AG08395 (cell line): ENCODE measurements at regions not wholly inside any gene's neighbourhood (a gene's known extent, or its start where the extent isn't known, plus 50 kb on each side); places are given as distances from the start of the nearest gene placed in this dataset.

ENCODE experiments used
- DNase-seq: peaks from one replicate; pipeline ENCODE4 v3.0.0; 2012; ENCODE audit warnings: mixed read lengths, low spot score

DNA sequence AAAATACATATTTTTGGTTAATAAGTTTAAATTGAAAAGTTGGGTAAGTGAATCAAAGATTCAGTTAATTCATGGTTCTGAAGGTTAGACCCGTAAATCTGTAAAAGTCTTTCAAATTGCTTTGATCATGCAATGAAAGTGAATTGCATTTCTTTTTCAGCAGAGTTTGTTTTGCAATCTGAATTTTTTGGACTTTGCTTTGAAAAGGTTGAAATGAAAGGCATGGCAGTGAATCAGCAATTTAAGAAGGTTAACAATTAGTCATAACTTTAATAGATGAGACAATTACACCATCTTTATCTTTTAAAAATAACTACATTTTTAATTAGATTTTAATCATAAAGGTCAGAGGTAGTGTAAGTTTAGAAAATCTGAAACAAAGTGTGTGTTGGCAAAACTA lies 310.9 kb upstream of the KCNJ16 start:
- DNase-seq = no peak

DNA sequence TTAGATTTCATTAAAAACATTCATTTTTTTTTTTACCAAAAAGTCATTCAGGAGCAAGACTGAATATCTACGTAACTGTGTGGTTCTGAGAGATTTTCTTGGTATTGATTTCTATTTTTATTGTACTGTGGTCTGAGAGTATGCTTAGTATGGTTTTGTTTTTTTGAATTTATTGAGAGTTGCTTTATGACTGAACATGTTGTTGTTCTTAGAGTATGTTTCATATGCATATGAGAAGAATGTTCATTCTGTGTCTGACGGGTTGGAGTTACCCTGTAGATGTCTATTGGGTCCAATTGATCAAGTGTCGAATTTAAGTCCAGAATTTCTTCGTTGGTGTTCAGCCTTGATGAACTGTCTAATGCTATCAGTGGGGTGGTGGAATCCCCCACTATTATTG lies 306.0 kb upstream of the KCNJ16 start:
- DNase-seq = no peak

DNA sequence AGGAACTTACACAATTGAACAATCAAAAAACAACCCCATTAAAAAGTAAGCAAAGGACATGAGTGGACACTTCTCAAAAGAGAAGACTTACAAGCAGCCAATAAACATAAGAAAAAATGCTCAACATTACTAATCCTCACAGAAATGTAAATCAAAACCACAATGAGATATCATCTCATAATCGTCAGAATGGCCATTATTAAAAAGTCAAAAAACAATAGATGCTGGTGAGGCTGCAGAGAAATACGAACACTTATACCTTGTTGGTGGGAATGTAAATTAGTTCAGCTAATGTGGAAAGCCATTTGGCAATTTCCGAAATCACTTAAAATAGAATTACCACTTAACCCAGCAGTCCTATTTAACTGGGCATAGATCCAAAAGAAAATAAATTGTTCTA lies 301.9 kb upstream of the KCNJ16 start:
- DNase-seq = no peak

DNA sequence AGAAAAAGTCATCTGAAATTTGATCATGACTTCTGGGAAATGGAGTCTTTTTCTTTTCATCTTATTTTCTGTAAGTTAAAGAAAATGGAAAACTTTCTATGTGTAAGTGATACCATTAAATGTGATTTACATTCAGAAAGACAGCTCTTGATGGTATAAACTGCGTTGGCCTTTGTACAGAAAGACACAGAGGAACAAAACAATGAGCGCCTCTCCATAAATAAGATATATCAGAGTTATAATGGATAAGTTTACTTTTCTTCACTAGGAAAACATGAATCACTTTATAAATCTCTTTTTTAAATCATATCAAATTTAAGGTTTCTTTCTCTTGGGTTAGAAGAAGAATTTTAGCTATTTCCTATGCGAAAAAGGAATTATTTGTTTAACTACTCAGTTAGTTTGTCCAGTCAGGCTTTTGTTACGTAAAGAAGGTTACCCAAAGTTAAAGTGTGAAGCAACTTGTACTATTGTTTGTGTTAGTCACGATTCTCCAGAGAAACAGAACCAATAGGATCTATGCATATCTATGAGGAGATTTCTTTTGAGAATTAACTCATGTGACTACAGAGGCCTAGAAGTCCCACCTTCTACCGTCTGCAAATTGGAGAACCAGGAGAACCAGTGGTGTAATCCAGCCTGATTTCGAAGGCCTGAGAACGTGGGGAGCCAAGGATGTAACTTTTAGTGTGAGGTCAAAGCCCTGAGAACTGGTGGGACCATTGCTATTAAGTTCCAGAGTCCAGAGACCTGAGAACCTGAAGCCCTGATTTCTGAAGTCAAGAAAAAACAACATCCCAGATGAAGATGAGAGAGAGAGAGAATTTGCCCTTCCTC lies 295.4 kb upstream of the KCNJ16 start:
- DNase-seq = no peak

DNA sequence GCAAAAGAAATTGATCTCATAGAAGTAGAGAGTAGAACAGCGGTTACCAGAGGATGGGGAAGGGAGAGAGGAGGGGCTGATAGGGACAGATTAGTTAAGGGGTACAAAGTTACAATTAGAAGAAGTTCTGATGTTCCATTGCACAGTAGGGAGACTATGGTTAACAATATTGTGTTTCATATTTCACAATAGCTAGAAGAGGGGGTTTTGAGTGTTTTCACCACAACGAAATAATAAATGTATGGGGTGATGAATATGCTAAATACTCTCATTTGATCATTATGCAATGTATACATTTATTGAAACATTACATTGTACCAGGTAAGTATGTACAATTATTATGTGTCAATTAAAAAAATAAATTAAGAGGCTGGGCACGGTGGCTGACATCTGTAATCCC lies 291.2 kb upstream of the KCNJ16 start:
- no peak for DNase-seq

DNA sequence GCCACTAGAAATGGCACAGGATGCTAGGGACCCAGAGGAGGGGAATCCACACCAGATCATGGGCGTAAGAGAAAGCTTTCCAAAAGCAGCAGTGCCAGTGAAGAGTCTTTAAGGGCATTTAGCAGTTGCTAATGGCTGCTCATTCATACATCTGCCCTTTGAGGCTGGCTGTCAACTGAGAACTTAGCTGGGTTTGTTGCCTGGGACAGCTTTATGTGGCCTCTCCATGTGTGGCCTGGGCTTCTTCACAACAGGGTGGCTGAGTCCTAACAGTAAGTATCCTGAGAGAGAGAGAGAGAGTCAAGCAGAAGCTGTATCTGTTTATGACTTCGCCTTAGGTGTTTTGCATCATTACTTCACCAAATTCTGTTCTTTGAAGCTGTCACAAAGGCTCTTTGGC lies 286.1 kb upstream of the KCNJ16 start:
- DNase-seq = no peak

DNA sequence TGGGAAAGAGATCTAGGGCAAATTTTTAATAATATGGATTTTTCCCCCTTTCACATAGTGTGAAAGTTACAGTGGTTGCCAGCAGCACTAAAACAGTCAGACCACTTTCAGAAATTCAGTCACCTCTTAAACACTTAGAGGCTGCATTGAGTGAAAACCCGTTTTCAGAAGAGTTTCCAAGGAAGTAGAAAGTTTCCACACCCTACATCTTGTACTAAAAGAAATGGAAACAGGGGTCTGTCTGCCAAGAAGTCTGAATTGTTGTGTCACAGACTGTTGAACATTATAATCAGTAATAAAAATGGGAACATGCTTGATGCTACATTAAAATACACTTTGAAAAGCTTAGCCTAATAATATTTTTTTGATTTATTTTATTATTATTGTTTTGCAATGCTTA lies 278.9 kb upstream of the KCNJ16 start:
- no peak for DNase-seq

DNA sequence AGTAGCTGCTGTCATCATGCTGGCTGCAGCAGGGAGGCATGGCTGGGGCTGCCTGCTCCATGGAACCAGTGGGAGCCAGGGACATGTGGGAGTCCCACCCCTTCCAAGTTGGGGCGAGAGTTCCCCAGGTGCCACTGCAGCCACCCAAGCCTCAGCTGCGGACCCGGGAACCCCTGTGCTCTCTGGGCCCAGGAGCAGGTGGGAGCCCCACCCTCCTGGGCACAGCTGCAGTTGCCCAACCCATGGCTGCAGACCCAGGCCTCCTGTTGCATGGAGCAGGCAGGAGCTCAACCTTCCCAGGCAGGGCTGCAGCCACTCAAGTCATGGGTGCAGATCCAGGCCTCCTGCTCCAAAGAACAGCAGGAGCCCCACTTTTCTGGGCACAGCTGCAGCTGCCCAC lies 274.2 kb upstream of the KCNJ16 start:
- no peak for DNase-seq

DNA sequence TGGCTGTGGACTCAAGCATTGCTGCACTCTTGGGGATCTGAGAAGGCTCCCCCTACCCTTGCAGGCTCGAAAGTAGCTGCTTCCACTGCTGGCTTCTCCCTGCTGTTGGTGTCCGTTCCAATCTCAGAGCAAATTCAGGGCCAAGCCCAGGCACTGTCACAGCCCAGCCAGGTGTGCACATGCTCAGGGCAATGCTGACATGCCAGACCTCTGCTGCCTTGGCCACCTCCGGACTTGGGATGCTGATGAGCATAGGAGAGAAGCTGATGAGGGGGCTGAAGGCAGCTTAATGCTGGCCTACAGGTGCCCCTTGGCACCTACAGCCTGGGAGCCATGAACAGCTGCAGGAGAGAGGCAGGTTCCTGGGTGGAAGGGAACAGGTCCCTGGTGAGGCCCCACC lies 273.7 kb upstream of the KCNJ16 start:
- DNase-seq = no peak

DNA sequence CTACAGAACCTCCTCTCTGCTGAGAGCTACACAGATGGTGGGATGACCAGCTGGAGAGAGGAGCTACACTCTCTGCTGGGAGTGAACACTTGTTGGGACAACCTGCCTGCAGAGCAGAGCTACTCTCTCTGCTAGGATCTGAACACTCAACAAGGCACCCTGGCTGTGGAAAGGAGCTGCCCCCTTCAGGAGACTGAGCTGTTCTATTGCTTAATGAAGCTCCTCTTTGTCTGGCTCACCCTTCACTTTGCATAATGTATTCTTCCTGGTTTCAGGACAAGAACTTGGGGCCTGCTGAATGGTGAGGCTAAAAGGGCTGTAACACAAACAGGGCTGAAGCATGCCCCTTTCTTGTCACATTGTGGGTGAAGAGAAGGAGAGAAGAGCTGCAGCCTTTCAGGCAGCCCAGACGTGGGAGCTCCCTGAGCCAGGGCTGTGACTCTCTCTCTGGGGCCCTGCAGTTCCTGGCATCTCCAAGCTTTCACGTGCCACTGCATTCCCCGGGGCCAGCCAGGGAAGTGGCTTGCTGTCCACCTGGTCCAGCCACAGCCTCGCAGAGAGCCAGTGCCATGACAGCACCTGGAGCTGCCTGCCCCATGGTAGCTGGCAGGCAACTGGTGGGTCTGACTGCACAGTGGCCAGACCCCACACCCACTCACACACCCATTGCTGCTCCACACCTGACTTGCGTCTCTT lies 272.8 kb upstream of the KCNJ16 start:
- no peak for DNase-seq

DNA sequence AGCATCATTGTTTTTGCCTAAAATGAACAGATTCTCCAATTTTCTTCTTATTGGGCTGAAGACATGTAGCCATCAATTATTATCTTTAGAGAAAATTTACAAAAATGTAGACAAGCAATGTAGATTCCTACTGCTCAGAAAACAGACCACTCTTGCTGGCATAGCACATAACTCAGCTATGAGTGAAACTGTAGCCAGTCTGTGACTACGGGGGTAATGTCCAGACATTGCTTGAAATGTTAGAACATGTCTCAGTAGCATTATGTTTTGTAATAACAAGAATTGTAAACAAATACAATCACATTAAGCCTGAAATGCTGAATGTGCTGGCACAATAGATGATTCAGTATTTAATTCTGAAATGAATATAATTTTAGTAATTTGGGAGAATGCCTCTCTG lies 265.7 kb upstream of the KCNJ16 start:
- no peak for DNase-seq

DNA sequence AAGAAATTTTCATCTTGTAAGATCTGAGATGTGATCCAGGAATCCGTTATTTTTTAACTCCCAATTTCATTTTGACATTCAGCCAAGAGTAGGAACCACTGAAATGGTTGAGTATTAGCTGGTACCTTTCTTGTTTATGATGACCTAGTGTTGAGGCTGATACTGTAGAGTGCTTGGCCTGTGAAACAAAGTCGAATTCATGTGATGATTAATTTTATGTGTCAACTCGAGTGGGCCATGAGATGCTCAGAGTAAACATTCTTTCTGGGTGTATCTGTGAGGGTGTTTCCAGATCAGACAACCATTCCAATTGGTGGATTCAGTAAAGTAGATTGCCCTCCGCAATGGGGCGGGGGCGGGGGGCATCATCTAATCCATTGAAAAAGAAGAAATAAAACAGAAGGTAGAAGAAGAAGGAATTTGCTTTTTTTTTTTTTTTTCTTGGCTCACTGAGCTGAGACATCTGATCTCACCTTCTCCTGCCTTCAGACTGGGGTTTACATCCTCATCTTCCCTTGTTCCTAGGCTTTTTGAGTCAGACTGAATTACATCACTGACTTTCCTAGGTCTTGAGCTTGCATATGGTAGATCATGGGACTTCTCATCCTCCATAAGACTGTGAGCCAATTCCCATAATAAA lies 264.6 kb upstream of the KCNJ16 start:
- DNase-seq = no peak

DNA sequence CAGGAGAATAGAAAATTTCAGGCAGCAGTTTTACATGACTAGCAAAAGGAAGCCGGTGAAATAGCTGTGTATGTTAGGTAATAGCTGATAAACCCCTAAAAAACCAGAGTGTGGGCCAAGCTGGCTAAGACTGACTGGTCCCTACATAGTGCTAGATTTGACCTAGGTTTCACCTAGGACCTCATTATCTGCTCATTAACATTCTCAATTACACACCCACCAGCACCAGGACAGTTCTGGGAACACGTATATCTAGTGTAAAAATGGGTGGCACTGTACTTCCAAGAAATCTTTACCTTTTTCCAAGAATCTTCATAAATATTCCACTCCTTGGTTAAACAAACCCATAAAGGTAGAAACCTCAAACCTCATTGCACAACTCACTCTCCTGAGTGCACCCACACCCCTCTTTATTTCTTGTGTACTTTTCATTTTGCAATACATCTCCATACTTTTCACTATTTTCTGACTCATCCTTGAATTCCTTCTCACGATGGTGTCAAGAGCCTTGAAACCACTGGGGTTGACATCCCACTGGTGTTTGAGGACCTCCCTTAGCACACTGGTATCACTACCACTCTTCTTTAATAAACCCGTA lies 262.7 kb upstream of the KCNJ16 start:
- DNase-seq = no peak

DNA sequence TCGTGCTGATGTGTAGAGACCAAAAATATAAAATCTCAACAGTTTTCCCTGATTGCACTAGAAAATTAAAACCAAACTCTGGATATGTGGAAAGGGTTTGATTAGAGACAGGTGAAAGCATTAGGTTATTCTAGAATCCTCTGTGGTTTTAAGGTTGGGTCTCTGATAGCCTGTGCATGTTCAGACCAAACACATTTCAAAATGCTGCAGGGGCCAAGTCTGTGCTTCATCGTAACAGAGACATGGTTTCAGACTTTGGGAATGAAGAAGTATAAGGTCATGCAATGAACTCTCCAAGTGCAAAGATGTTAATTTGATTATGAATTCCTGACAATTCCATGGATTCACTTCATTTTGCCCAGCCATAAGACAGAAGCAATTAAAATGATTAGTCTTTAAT lies 261.0 kb upstream of the KCNJ16 start:
- DNase-seq = no peak

DNA sequence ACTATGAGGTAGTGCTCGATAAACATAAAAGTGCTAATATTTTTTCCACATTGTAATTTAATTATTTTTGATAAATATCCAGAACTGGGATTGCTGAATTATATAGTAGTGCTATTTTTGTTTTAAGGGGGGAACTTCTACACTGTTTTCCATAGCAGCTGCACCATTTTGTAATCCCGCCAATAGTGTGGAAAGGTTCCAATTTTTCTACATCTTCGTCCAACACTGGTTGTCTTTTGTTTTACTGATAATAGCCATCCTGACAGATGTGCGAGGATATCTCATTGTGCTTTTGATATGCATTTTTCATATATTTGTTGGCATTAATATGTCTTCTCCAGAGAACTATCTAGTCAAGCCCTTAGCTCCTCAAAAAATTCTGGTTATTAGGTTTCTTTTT lies 259.6 kb upstream of the KCNJ16 start:
- DNase-seq = no peak

DNA sequence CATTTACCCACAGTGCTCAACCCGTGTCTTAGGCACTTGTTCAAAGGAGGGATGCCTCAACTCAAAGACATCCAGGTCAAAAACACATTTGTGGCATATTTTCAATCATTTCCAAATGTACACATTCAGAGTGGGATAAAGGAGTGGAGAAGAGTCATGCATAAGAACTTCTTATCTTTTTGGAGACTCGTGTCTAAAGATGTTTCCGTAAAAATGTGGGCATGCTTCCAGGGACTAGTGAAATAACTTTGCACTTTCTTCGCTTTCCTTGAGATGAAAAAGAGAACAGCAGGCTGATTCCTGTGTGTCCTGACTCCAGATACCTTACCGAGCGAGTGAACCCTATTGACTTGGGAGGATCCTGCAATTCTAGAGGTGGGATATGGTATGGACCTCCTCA lies 256.6 kb upstream of the KCNJ16 start:
- DNase-seq = no peak

DNA sequence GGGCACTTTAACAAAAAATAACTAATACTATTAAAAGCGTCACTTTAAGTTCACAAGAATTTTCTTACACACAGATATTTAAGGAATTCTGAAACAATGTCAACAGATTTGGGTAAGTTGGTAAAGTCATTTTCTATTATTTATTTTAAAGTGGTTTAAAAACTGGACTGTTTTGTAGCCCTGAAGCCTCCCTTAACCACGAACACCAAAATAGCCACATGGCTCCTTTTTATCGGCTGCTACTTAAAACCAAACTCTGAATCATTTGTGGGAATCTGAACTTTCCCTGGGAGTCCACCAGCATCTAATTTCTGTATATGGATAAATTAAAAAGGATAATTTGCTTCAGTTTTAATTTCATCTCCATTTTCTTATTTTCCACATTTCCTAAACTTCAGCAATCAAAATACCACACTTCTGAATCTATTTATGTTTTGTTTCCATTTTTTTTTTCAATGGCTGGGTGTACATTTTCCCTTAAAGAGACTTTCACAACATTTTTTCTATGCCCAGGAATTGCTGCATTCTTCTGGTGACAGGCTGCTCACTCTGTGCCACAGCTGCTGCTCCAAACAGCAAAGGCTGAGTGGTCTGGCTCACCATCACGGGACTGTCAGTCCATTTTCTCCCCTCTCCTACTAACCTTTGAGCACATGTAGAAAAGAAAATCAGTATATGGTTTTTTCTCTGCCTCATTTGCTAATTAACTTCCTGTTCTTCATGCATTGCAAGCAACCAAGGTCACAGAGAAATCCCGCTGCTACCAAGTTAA lies 255.5 kb upstream of the KCNJ16 start:
- peak; percentile 40 for DNase-seq

DNA sequence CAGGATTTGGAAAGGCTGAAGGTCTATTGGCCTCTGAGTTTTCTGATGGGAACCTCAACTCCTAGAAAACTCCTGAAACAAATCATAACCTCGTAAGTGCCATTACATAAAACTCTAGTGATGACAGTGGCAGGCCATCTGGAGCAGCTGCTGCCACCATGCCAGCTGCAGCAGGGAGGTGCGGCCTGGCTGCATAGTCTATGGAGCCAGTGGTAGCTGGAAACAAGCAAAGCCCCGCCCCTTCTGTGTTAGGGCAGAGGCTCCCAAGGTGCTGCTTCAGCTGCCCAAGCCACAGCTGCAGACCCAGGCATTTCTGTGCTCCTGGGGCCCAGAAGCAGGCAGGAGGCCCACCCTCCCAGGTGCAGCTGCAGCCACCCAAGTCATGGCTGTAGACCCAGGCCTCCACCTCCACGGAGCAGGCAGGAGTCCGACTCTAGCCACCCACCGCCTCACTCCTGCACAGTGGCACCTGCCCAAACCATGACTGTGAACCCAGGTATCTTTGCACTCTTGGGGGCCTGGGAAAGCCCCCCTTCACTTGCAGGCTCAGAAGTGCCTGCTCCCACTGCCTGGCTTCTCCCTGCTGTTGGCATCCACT lies 254.1 kb upstream of the KCNJ16 start:
- no peak for DNase-seq

DNA sequence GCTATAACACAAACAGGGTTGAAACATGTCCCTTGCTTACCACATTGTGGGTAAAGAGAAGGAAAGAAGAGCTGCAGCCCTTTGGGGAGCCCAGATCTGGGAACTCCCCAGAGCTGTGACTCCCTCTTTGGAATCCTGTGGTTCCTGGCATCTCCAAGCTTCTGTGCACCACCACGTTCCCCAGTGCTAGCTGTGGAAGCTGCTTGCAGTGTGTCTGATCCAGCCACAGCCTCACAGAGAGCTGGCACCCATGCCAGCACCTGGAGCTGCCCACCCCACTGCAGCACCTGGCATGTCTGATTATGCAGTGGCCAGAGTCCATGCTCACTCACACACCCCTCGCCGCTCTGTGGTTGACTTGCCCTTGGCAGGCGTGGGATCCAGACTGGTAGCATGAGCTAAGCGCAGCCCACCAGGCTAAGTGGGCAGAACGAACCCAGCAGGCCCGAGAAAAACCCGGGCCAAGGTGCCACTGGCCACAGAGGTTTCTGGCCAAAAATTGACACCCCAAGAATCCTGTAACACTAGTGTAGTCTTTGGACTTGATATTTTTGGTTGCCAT lies 252.6 kb upstream of the KCNJ16 start:
- no peak for DNase-seq

DNA sequence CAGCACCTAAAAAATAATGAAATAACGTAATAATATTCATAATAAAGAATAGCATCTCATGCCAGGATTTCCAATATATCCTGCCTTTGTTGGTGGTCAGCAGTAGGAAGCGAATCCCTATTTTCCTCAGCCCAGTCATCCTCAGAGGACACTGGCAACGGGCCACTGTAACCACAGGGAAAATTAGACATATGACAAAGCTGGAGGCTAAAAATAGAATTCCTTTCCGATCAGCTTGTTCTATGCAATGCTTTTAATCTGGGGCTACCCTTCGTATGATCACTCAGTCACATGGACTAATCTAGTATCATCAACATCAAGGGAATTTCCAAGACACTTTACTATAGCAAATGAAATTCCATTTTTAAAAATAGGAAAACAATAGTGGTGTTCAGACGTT lies 246.9 kb upstream of the KCNJ16 start:
- DNase-seq = peak; percentile 66

DNA sequence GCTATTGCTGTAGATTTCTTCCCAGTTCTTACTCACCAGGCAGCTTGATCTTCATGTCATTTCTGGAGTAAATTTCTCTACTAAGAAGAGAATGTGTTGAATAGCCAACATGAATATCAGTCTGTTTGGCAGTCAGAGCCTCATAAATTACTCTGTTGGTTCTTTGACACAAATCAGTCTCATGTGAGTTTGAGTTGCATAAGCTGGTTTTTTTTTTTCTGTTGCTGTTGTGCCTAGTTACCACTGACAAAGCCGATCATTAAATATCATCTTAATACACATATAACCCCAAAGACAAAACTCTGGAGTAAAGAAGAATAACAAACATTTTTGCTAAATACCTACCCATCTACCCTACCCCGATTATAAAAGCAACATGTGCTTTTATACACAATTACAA lies 240.5 kb upstream of the KCNJ16 start:
- DNase-seq = no peak
